Tibial artery (tissue), 4 donors: ENCODE measurements at regions not wholly inside any gene's neighbourhood (a gene's known extent, or its start where the extent isn't known, plus 50 kb on each side); places are given as distances from the start of the nearest gene placed in this dataset.

Experiments
- DNase-seq, 2 donors: peaks; one replicate each; pipeline ENCODE4 v3.0.0-alpha.2; 2019
- H3K27ac ChIP-seq, 2 donors: fragments of 200-600 bp; sonication (generic) in 1 of 2; 1 replicate in 1 of 2; 2 replicates in 1 of 2; pipeline ENCODE4 v1.5.1; 2018 to 2019; ENCODE audit warnings: mild to moderate bottlenecking in 1 of 2
- H3K27me3 ChIP-seq, 2 donors: fragments of 200-600 bp; sonication (generic) in 1 of 2; one replicate each; pipeline versions ENCODE4 v1.5.1 to v1.6.0; 2016 to 2019
- H3K36me3 ChIP-seq, 3 donors: fragments of 200-600 bp; sonication (generic) in 2 of 3; one replicate each; pipeline ENCODE4 v1.5.1; 2016 to 2019; ENCODE audit warnings: mild to moderate bottlenecking in 2 of 3
- H3K4me1 ChIP-seq, 4 donors: fragments of 200-600 bp; sonication (generic) in 2 of 4; 1 replicate in 3 of 4; 2 replicates in 1 of 4; pipeline ENCODE4 v1.5.1; 2016 to 2019
- H3K4me3 ChIP-seq, 2 donors: fragments of 200-600 bp; sonication (generic) in 1 of 2; 1 replicate in 1 of 2; 2 replicates in 1 of 2; pipeline ENCODE4 v1.5.1; 2018 to 2019; ENCODE audit warnings: mild to moderate bottlenecking in 2 of 2
- H3K9me3 ChIP-seq, 3 donors: fragments of 200-600 bp; sonication (generic) in 1 of 3; one replicate each; pipeline ENCODE4 v1.5.1; 2016 to 2019
- CTCF ChIP-seq, 2 experiments: fragments of 200-600 bp in 1 of 2; fragments of 450-650 bp in 1 of 2; IDR thresholded peaks; one replicate each; pipeline ENCODE4 v1.5.1; 2017 to 2019; ENCODE audit warnings: antibody characterized with exemption in 2 of 2, mild to moderate bottlenecking in 1 of 2, moderate library complexity in 1 of 2
- intact Hi-C: fragments of 100-400 bp; cut with DNase I; formaldehyde crosslinking; loops from one replicate; pipeline ENCODE4 v1.15.0; 2023; ENCODE audit warnings: low total_unique reads

GRCh38 chr20:54773643-54774000 lies 298.2 kb downstream of the DOK5 start:
- no peaks in the 10 kb centered on the region for H3K36me3 ChIP-seq
- no peak for TF ChIP-seq CTCF (IDR thresholded peaks at IDR 0.05)
- no peaks in the 10 kb centered on the region for H3K27me3 ChIP-seq
- H3K9me3 ChIP-seq, result no peaks in the 10 kb centered on the region
- no peak overlapping the region for H3K27ac ChIP-seq
- no peaks in the 10 kb centered on the region for H3K4me1 ChIP-seq
- DNase-seq, result no peak
- no peak overlapping the region for H3K4me3 ChIP-seq
- intact Hi-C loops, result no loop called here

GRCh38 chr20:54772893-54773642 lies 297.7 kb downstream of the DOK5 start:
- Histone ChIP-seq H3K4me3 (no peak overlapping the region), H3K27ac (no peak overlapping the region), H3K4me1 (no peaks in the 10 kb centered on the region), H3K9me3 (no peaks in the 10 kb centered on the region), H3K36me3 (no peaks in the 10 kb centered on the region), H3K27me3 (no peaks in the 10 kb centered on the region)
- no peak for TF ChIP-seq CTCF (IDR thresholded peaks at IDR 0.05)
- intact Hi-C loops, result no loop called here
- DNase-seq, result no peak

- intact Hi-C loops, result no loop called here
- Histone ChIP-seq H3K9me3 (no peaks in the 10 kb centered on the region), H3K36me3 (no peaks in the 10 kb centered on the region), H3K4me3 (no peak overlapping the region), H3K27ac (no peak overlapping the region), H3K27me3 (no peaks in the 10 kb centered on the region), H3K4me1 (no peaks in the 10 kb centered on the region)
- TF ChIP-seq CTCF (IDR thresholded peaks at IDR 0.05), result no peak
- no peak for DNase-seq
These were observed 291.1 kb downstream of the DOK5 start for GRCh38 chr20:54766483-54766882.

GRCh38 chr20:54763366-54763765 lies 288.0 kb downstream of the DOK5 start:
- Histone ChIP-seq H3K4me3 (no peak overlapping the region), H3K36me3 (no peaks in the 10 kb centered on the region), H3K9me3 (no peaks in the 10 kb centered on the region), H3K27ac (no peak overlapping the region), H3K4me1 (no peaks in the 10 kb centered on the region), H3K27me3 (no peaks in the 10 kb centered on the region)
- no peak for TF ChIP-seq CTCF (IDR thresholded peaks at IDR 0.05)
- no peak for DNase-seq
- intact Hi-C loops, result no loop called here

- no peaks in the 10 kb centered on the region for H3K4me1 ChIP-seq
- no peaks in the 10 kb centered on the region for H3K36me3 ChIP-seq
- no peak for DNase-seq
- H3K27ac ChIP-seq, result no peak overlapping the region
- no peaks in the 10 kb centered on the region for H3K27me3 ChIP-seq
- no peak for TF ChIP-seq CTCF (IDR thresholded peaks at IDR 0.05)
- H3K9me3 ChIP-seq, result no peaks in the 10 kb centered on the region
- H3K4me3 ChIP-seq, result no peak overlapping the region
- intact Hi-C loops, result no loop called here
These were observed 284.2 kb downstream of the DOK5 start for GRCh38 chr20:54759589-54759988.

GRCh38 chr20:54746796-54747195 lies 271.4 kb downstream of the DOK5 start:
- H3K4me1 ChIP-seq, result no peaks in the 10 kb centered on the region
- no peak for DNase-seq
- H3K27me3 ChIP-seq, result no peaks in the 10 kb centered on the region
- H3K27ac ChIP-seq, result no peak overlapping the region
- no peaks in the 10 kb centered on the region for H3K9me3 ChIP-seq
- intact Hi-C loops, result no loop called here
- TF ChIP-seq CTCF (IDR thresholded peaks at IDR 0.05), result no peak
- no peaks in the 10 kb centered on the region for H3K36me3 ChIP-seq
- no peak overlapping the region for H3K4me3 ChIP-seq
